HepG2 (cell line): ENCODE measurements at regions not wholly inside any gene's neighbourhood (a gene's known extent, or its start where the extent isn't known, plus 50 kb on each side); places are given as distances from the start of the nearest gene placed in this dataset.

Experiments used
- ATAC-seq: fragments of 200-7000 bp; cut with Tn5 transposase; 3 replicates; pipeline ENCODE4 v1.9.1; 2020; ENCODE audit warnings: mild to moderate bottlenecking, moderate library complexity
- BruUV-seq: library from RNA; stranded (reverse); fragments of 400-500 nt; replicated peaks from 2 replicates; lab custom pipeline; 2021; lab: Mats Ljungman, UMichigan
- CTCF ChIA-PET: fragments of 300-600 bp; formaldehyde crosslinking; extraction: SDS; loops from one replicate; lab custom pipeline; 2021; ENCODE audit warnings: low total read pairs, inconsistent platforms, low intra/inter-chr PET ratio; lab: Yijun Ruan, JAX
- POLR2A ChIA-PET: fragments of 350-600 bp; sonication (Branson Sonifier 250); formaldehyde crosslinking; loops from one replicate; lab custom pipeline; 2020; ENCODE audit warnings: antibody characterized with exemption, inconsistent platforms; lab: Yijun Ruan, JAX
- DNase-seq: peaks from one replicate; pipeline ENCODE4 v3.0.0-alpha.2; 2015; ENCODE audit warnings: low spot score
- FAIRE-seq: peaks from 3 replicates; lab custom pipeline; 2011; peaks lifted over from hg19 to GRCh38; lab: Jason Lieb, UNC
- H2AFZ ChIP-seq: one replicate; pipeline ENCODE4 v1.6.1; 2011; ENCODE audit warnings: low read length, inconsistent platforms
- H3K27ac ChIP-seq: fragments of 300-600 bp; 3 replicates; pipeline ENCODE4 v1.8.0; 2011; ENCODE audit warnings: mixed run types, mild to moderate bottlenecking, mixed read lengths, low read length, inconsistent platforms; ENCODE audit not compliant: insufficient read depth; ENCODE audit errors: extremely low read length
- H3K27me3 ChIP-seq, 2 experiments: fragments of 200-600 bp in 1 of 2; 2 replicates in 1 of 2; 3 replicates in 1 of 2; pipeline versions ENCODE4 v1.6.0 to v1.8.0; 2011; ENCODE audit warnings: low read length in 2 of 2, mild to moderate bottlenecking in 2 of 2, moderate library complexity in 2 of 2, inconsistent platforms in 1 of 2; ENCODE audit not compliant: insufficient read depth in 2 of 2, control insufficient read depth in 1 of 2
- H3K36me3 ChIP-seq, 2 experiments: fragments of 200-600 bp in 1 of 2; replicated peaks in 1 of 2; 2 replicates in 1 of 2; 3 replicates in 1 of 2; pipeline versions ENCODE4 v1.5.1 to v1.8.0; 2011; ENCODE audit warnings: low read length in 2 of 2, inconsistent platforms in 1 of 2; ENCODE audit not compliant: insufficient read depth in 2 of 2, control insufficient read depth in 1 of 2
- H3K4me1 ChIP-seq: 2 replicates; pipeline ENCODE4 v1.5.1; 2012; ENCODE audit warnings: low read length, inconsistent platforms; ENCODE audit not compliant: insufficient read depth
- H3K4me2 ChIP-seq: 2 replicates; pipeline ENCODE4 v1.6.0; 2011; ENCODE audit warnings: low read depth, low read length, inconsistent platforms
- H3K4me3 ChIP-seq, 3 experiments: fragments of 200-600 bp in 1 of 3; sonication (generic), shearing (Covaris generic) in 1 of 3; replicated peaks in 1 of 3; 2 replicates each; pipeline ENCODE4 v1.5.1; 2011 to 2016; ENCODE audit warnings: low read length in 3 of 3, inconsistent platforms in 2 of 3, low read depth in 2 of 3, mild to moderate bottlenecking in 2 of 3, control low read depth in 1 of 3, mixed read lengths in 1 of 3; ENCODE audit not compliant: insufficient read depth in 1 of 3
- H3K79me2 ChIP-seq: one replicate; pipeline ENCODE4 v1.6.1; 2011; ENCODE audit warnings: low read length, inconsistent platforms; ENCODE audit not compliant: insufficient read depth
- H3K9ac ChIP-seq: 2 replicates; pipeline ENCODE4 v1.6.0; 2011; ENCODE audit warnings: mild to moderate bottlenecking, low read depth, low read length, inconsistent platforms; ENCODE audit not compliant: insufficient read depth
- H3K9me3 ChIP-seq: 2 replicates; pipeline ENCODE4 v1.5.1; 2012; ENCODE audit warnings: mild to moderate bottlenecking, low read length
- H4K20me1 ChIP-seq: 2 replicates; pipeline ENCODE4 v1.6.0; 2011; ENCODE audit warnings: inconsistent platforms, mild to moderate bottlenecking, low read length, moderate library complexity; ENCODE audit not compliant: insufficient read depth
- CREM ChIP-seq, 2 experiments: sonication (generic) in 1 of 2; formaldehyde crosslinking in 1 of 2; IDR thresholded peaks; 2 replicates each; pipeline versions ENCODE4 v1.4.0 to v1.6.1; 2016 to 2020; ENCODE audit warnings: antibody characterized with exemption in 1 of 2, mild to moderate bottlenecking in 1 of 2, missing genetic modification reagents in 1 of 2
- ELK4 ChIP-seq: sonication (generic); formaldehyde crosslinking; IDR thresholded peaks from 2 replicates; pipeline ENCODE4 v1.9.0; 2021; ENCODE audit warnings: missing genetic modification reagents, borderline replicate concordance
- ETV5 ChIP-seq: IDR thresholded peaks from 2 replicates; pipeline ENCODE4 v1.6.1; 2018; ENCODE audit warnings: missing biosample characterization, missing genetic modification reagents, inconsistent platforms, borderline replicate concordance
- GMEB2 ChIP-seq: IDR thresholded peaks from 2 replicates; pipeline ENCODE4 v1.6.1; 2016; ENCODE audit warnings: missing biosample characterization, missing genetic modification reagents, low read depth
- HIVEP1 ChIP-seq: sonication (generic); formaldehyde crosslinking; IDR thresholded peaks from 2 replicates; pipeline ENCODE4 v1.4.0; 2020; ENCODE audit warnings: mild to moderate bottlenecking, missing genetic modification reagents
- MED1 ChIP-seq: sonication (generic); formaldehyde crosslinking; IDR thresholded peaks from 2 replicates; pipeline ENCODE4 v1.4.0; 2020; ENCODE audit warnings: missing genetic modification reagents
- NCOA5 ChIP-seq: sonication (generic); formaldehyde crosslinking; IDR thresholded peaks from 2 replicates; pipeline ENCODE4 v1.4.0; 2020; ENCODE audit warnings: missing genetic modification reagents
- PHB2 ChIP-seq: fragments of 450-650 bp; IDR thresholded peaks from 2 replicates; pipeline ENCODE4 v1.6.1; 2018; ENCODE audit not compliant: partially characterized antibody
- PRMT3 ChIP-seq: sonication (generic); formaldehyde crosslinking; IDR thresholded peaks from 2 replicates; pipeline ENCODE4 v1.8.1; 2022; ENCODE audit warnings: low read depth, mild to moderate bottlenecking, moderate library complexity, missing genetic modification reagents, borderline replicate concordance
- SMAD9 ChIP-seq: sonication (generic); formaldehyde crosslinking; IDR thresholded peaks from 2 replicates; pipeline ENCODE4 v1.5.1; 2020; ENCODE audit warnings: mild to moderate bottlenecking, missing genetic modification reagents
- TOE1 ChIP-seq: sonication (generic); formaldehyde crosslinking; IDR thresholded peaks from 2 replicates; pipeline ENCODE4 v1.4.0; 2020; ENCODE audit warnings: mild to moderate bottlenecking, missing genetic modification reagents
- ZBTB2 ChIP-seq: sonication (generic); formaldehyde crosslinking; IDR thresholded peaks from 2 replicates; pipeline ENCODE4 v1.8.0; 2022; ENCODE audit warnings: low read depth, missing genetic modification reagents
- ZNF460 ChIP-seq: sonication (generic); formaldehyde crosslinking; IDR thresholded peaks from 2 replicates; pipeline ENCODE4 v1.5.1; 2020; ENCODE audit warnings: missing genetic modification reagents, mild to moderate bottlenecking, borderline replicate concordance
- ZNF703 ChIP-seq: sonication (generic); formaldehyde crosslinking; IDR thresholded peaks from 2 replicates; pipeline ENCODE4 v1.5.1; 2020; ENCODE audit warnings: missing genetic modification reagents, mild to moderate bottlenecking, moderate library complexity, borderline replicate concordance
- ZNF784 ChIP-seq: sonication (generic); formaldehyde crosslinking; IDR thresholded peaks from 2 replicates; pipeline ENCODE4 v1.5.1; 2020; ENCODE audit warnings: missing genetic modification reagents, mild to moderate bottlenecking, borderline replicate concordance
- ZNF816 ChIP-seq: sonication (generic); formaldehyde crosslinking; IDR thresholded peaks from 2 replicates; pipeline ENCODE4 v1.8.0; 2022; ENCODE audit warnings: missing genetic modification reagents, mild to moderate bottlenecking, borderline replicate concordance
- WGBS: methylation state at CpG from one replicate; pipeline ENCODE4 v1.1.6; 2017; ENCODE audit warnings: low lambda C conversion rate; 5-methylcytosine and 5-hydroxymethylcytosine counted together
- in situ Hi-C: cut with HindIII; loops from 2 replicates; pipeline ENCODE4 v1.10.0; 2017; ENCODE audit warnings: low pct_unique_long_range_greater_than_20kb; ENCODE audit not compliant: extremely low pct_ligation_motif_present
- intact Hi-C: fragments of 100-400 bp; cut with micrococcal nuclease; formaldehyde crosslinking; loops from one replicate; pipeline ENCODE4 v1.10.0; 2022; ENCODE audit not compliant: unreplicated experiment
- TF ChIP-seq, protein P1 (sequence below): sonication (generic); formaldehyde crosslinking; IDR thresholded peaks from 2 replicates; pipeline ENCODE4 v1.5.0; 2020; ENCODE audit warnings: missing genetic modification reagents

GRCh38 chr2:234687718-234688475 lies 191.0 kb upstream of the ARL4C start:
- ChIA-PET POLR2A (interaction anchor here (2.3 kb wide), 1 partner anchor 11 kb away, joined by 31 read pairs; no protein-coding TSS in a partner anchor), CTCF (no interaction called here)
- Histone ChIP-seq H3K4me2 (peak overlapping the region; percentile 4; the same call in 1 of the 2 replicates), H3K79me2 (no peaks in the 10 kb centered on the region), H3K4me3 (no peak overlapping the region), H3K27ac (peak overlapping the region; percentile 79), H3K4me1 (peaks cover 88% of the 10 kb centered on the region), H3K9ac (no peak overlapping the region), H3K36me3 (no peaks in the 10 kb centered on the region), H3K27me3 (no peaks in the 10 kb centered on the region), H3K9me3 (no peaks in the 10 kb centered on the region), H4K20me1 (no peaks in the 10 kb centered on the region), H2AFZ (no peak overlapping the region)
- DNase-seq (no peak), FAIRE-seq (no peak), ATAC-seq (no peak)
- 98% methylated on average over 6 of the region's 6 CpGs for WGBS
- no TSS peak for BruUV-seq
- in situ Hi-C loops: no loop called here
- intact Hi-C loops: loop anchor here (2.0 to 5.0 kb wide), 2 partner anchors 174 to 289 kb away; no protein-coding TSS in a partner anchor
- TF ChIP-seq MED1: no peak
- no peak for TF ChIP-seq ELK4
- TF ChIP-seq TOE1 (CRISPR knock-in tag): no peak
- no peak for TF ChIP-seq CREM (IDR thresholded peaks at IDR 0.05)
- TF ChIP-seq CREM (CRISPR knock-in tag; IDR thresholded peaks at IDR 0.05): no peak
- TF ChIP-seq PHB2: no peak
- TF ChIP-seq NCOA5 (CRISPR knock-in tag): no peak
- TF ChIP-seq PRMT3 (CRISPR knock-in tag): no peak
- TF ChIP-seq ZNF816 (CRISPR knock-in tag): no peak
- TF ChIP-seq HIVEP1: no peak
- no peak for TF ChIP-seq ZNF784 (CRISPR knock-in tag)
- TF ChIP-seq GMEB2 (CRISPR knock-in tag): no peak
- no peak for TF ChIP-seq ZNF460 (CRISPR knock-in tag)
- no peak for TF ChIP-seq ZNF703 (CRISPR knock-in tag)
- TF ChIP-seq, protein P1, sequence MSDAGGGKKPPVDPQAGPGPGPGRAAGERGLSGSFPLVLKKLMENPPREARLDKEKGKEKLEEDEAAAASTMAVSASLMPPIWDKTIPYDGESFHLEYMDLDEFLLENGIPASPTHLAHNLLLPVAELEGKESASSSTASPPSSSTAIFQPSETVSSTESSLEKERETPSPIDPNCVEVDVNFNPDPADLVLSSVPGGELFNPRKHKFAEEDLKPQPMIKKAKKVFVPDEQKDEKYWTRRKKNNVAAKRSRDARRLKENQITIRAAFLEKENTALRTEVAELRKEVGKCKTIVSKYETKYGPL (CRISPR knock-in tag): no peak
- TF ChIP-seq ZBTB2: peak; percentile 75
- TF ChIP-seq ETV5 (CRISPR knock-in tag): no peak
- no peak for TF ChIP-seq SMAD9 (CRISPR knock-in tag)
